ENCODE measurements at regions not wholly inside any gene's neighbourhood (a gene's known extent, or its start where the extent isn't known, plus 50 kb on each side); places are given as distances from the start of the nearest gene placed in this dataset.

- TF ChIP-seq CTCF (IDR thresholded peaks at IDR 0.05; ENCODE audit: low read depth, low read length, poor library complexity, severe bottlenecking) = no peak
- TF ChIP-seq EZH2phosphoT487 (IDR thresholded peaks at IDR 0.05; ENCODE audit: borderline replicate concordance, low read length) = no peak
Observed at GRCh38 chr17:77749321-77749751, 209.2 kb upstream of the TNRC6C start.
